Loucy (cell line): ENCODE measurements at regions not wholly inside any gene's neighbourhood (a gene's known extent, or its start where the extent isn't known, plus 50 kb on each side); places are given as distances from the start of the nearest gene placed in this dataset.

ENCODE experiments used
- CTCF ChIP-seq: fragments of 200-600 bp; sonication (generic); conservative IDR thresholded peaks from 2 replicates; pipeline ENCODE4 v1.5.1; 2014; ENCODE audit warnings: mild to moderate bottlenecking, antibody characterized with exemption, low read length
- EZH2phosphoT487 ChIP-seq: fragments of 200-600 bp; IDR thresholded peaks from 2 replicates; pipeline ENCODE4 v1.6.1; 2018; ENCODE audit warnings: antibody characterized with exemption, mild to moderate bottlenecking, moderate library complexity, borderline replicate concordance

GRCh38 chr1:213440766-213441165, 389.7 kb downstream of the RPS6KC1 start:
- TF ChIP-seq CTCF (no peak), EZH2phosphoT487 (no peak)
